Tibial nerve (tissue), 4 donors: ENCODE measurements at regions not wholly inside any gene's neighbourhood (a gene's known extent, or its start where the extent isn't known, plus 50 kb on each side); places are given as distances from the start of the nearest gene placed in this dataset.

Source experiments
- DNase-seq, 2 donors: peaks; one replicate each; pipeline ENCODE4 v3.0.0-alpha.2; 2019; ENCODE audit warnings: low spot score in 2 of 2
- H3K27ac ChIP-seq, 4 donors: fragments of 200-600 bp; sonication (generic) in 3 of 4; one replicate each; pipeline ENCODE4 v1.5.1; 2017 to 2019; ENCODE audit warnings: mild to moderate bottlenecking in 1 of 4
- H3K27me3 ChIP-seq, 2 donors: fragments of 200-600 bp; sonication (generic) in 1 of 2; one replicate each; pipeline versions ENCODE4 v1.5.1 to v1.6.0; 2017 to 2019
- H3K36me3 ChIP-seq, 3 donors: fragments of 200-600 bp; sonication (generic); one replicate each; pipeline ENCODE4 v1.5.1; 2018 to 2019
- H3K4me1 ChIP-seq, 4 donors: fragments of 200-600 bp; sonication (generic) in 3 of 4; one replicate each; pipeline ENCODE4 v1.5.1; 2017 to 2019
- H3K4me3 ChIP-seq, 4 donors: fragments of 200-600 bp; sonication (generic) in 3 of 4; one replicate each; pipeline ENCODE4 v1.5.1; 2017 to 2019; ENCODE audit warnings: mild to moderate bottlenecking in 1 of 4, moderate library complexity in 1 of 4
- H3K9me3 ChIP-seq, 4 donors: fragments of 200-600 bp; sonication (generic) in 3 of 4; one replicate each; pipeline ENCODE4 v1.5.1; 2017 to 2019
- EP300 ChIP-seq, 2 donors: sonication (generic); formaldehyde crosslinking; IDR thresholded peaks; one replicate each; pipeline ENCODE4 v1.6.1; 2017; ENCODE audit warnings: antibody characterized with exemption in 2 of 2, mild to moderate bottlenecking in 1 of 2
- POLR2A ChIP-seq, 2 donors: fragments of 450-650 bp; IDR thresholded peaks; one replicate each; pipeline ENCODE4 v1.6.1; 2017; ENCODE audit warnings: antibody characterized with exemption in 2 of 2, mild to moderate bottlenecking in 2 of 2, moderate library complexity in 2 of 2
- WGBS, 2 donors: methylation state at CpG; one replicate each; pipeline ENCODE4 v1.1.5; 2018; 5-methylcytosine and 5-hydroxymethylcytosine counted together
- TF ChIP-seq, protein P1 (sequence below), 5 experiments: fragments of 200-600 bp in 3 of 5; fragments of 450-650 bp in 2 of 5; sonication (generic) in 3 of 5; IDR thresholded peaks; one replicate each; pipeline ENCODE4 v1.5.1; 2016 to 2019; ENCODE audit warnings: antibody characterized with exemption in 5 of 5, mild to moderate bottlenecking in 3 of 5, moderate library complexity in 2 of 5

DNA sequence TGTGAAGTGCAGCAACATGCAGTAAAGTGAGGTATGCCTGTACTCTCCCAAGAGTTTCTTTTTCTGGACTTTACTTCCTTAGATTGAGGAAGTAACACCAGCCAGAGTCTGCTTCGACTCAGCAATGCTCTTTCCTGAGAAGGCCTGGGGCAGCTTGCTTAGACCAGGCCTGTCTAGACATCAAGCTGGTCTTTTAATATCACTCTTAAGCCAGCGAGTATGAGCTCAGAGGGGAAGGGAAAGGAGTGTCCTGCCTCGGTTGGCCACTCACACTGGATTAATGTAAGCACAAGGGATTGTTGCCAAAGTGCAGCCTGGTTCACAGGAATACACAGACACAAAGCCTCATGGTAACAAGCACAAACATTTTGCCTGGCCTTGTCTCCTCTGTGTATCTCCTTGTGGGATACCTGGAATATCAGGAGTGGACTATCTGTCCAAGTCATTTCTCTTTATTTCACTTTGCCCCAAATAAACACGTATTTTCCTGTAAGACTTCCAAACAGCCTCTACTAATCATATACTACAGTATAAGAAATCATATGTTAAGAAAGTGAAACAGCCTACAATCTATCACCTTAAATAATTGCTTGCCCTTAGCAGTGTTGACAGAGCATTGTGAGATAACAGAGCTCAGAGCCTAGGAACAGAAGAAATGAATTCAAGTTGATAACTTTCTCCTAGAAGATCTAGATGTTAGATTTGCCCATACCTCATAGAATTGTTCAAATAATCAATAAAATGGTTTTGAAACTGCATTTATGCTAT is 121.2 kb upstream of the DAAM1 start:
- DNase-seq: no peak
- Histone ChIP-seq H3K4me1 (no peaks in the 10 kb centered on the region), H3K9me3 (peaks cover 0 to 20% (median 3%) of the 10 kb centered on the region in 4 donors), H3K36me3 (no peaks in the 10 kb centered on the region), H3K27me3 (no peaks in the 10 kb centered on the region), H3K4me3 (no peak overlapping the region), H3K27ac (no peak overlapping the region)
- TF ChIP-seq, protein P1, sequence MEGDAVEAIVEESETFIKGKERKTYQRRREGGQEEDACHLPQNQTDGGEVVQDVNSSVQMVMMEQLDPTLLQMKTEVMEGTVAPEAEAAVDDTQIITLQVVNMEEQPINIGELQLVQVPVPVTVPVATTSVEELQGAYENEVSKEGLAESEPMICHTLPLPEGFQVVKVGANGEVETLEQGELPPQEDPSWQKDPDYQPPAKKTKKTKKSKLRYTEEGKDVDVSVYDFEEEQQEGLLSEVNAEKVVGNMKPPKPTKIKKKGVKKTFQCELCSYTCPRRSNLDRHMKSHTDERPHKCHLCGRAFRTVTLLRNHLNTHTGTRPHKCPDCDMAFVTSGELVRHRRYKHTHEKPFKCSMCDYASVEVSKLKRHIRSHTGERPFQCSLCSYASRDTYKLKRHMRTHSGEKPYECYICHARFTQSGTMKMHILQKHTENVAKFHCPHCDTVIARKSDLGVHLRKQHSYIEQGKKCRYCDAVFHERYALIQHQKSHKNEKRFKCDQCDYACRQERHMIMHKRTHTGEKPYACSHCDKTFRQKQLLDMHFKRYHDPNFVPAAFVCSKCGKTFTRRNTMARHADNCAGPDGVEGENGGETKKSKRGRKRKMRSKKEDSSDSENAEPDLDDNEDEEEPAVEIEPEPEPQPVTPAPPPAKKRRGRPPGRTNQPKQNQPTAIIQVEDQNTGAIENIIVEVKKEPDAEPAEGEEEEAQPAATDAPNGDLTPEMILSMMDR (IDR thresholded peaks at IDR 0.05): no peak
- TF ChIP-seq POLR2A (IDR thresholded peaks at IDR 0.05): no peak
- no peak for TF ChIP-seq EP300 (IDR thresholded peaks at IDR 0.05)
- 40 to 47% methylated on average over 4 of the region's 4 CpGs for WGBS, 2 donors

DNA sequence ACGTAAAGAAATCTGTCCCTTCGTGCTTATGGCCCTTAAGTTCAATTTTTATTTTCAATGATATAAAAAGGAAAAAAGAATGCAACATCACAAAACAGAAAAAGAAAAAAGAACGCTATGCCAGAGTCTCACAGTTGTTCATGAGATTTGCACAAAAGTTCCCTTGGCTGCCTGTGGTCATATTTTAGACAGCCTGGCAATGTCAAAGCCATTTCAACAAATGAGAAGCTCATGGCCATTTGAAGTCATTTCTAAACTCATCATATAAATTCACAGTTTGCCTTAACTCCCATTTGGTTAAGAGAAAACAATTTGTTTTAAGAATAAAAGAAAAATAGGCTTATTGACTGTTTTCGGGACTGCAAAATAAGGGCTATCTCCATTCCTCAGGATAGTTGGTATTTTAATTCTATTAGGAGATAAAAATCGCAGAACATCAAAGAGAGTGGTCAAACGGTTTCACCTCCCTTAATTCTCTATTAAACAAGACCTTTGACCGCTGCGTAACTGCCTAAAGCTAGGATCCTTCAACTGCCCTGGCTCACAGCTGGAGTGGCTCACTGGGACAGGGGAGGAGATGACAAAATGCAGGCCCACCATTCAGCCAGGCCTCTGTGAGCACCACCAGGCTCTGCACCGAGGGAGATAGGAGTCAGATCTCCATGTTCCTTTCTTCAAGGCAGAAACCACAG is 119.2 kb upstream of the DAAM1 start:
- Histone ChIP-seq H3K36me3 (no peaks in the 10 kb centered on the region), H3K4me3 (no peak overlapping the region), H3K27me3 (no peaks in the 10 kb centered on the region), H3K27ac (no peak overlapping the region), H3K9me3 (peaks cover 0 to 4% (median 0%) of the 10 kb centered on the region in 4 donors), H3K4me1 (no peaks in the 10 kb centered on the region)
- TF ChIP-seq, protein P1 (IDR thresholded peaks at IDR 0.05): no peak
- no peak for TF ChIP-seq POLR2A (IDR thresholded peaks at IDR 0.05)
- no peak for DNase-seq
- 71 to 74% methylated on average over 9 of the region's 9 CpGs for WGBS, 2 donors

DNA sequence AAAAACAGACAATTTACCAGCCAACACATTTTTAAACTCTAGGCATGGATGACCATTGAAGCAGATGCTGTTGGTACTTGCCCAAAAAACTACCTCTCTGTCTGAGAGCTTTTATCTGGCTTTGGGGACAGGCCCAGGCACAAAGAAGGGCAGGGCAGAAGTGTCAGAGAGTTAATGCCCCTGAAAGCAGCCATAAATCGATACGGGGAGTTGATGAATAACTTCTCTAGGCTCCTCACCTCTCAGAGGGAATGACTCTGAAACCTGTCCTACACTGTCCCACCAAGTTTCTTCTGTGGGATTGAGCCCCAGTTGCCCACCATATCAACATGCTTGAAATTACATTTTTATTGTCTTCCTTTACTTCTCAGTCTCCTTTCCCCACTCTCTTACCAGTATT is 113.0 kb upstream of the DAAM1 start:
- Histone ChIP-seq H3K9me3 (no peaks in the 10 kb centered on the region), H3K36me3 (no peaks in the 10 kb centered on the region), H3K4me3 (no peak overlapping the region), H3K27me3 (no peaks in the 10 kb centered on the region), H3K27ac (no peak overlapping the region), H3K4me1 (no peaks in the 10 kb centered on the region)
- TF ChIP-seq, protein P1 (IDR thresholded peaks at IDR 0.05): no peak
- TF ChIP-seq POLR2A (IDR thresholded peaks at IDR 0.05): no peak
- WGBS, 2 donors: 89 to 97% methylated on average over 2 of the region's 2 CpGs
- no peak for DNase-seq

DNA sequence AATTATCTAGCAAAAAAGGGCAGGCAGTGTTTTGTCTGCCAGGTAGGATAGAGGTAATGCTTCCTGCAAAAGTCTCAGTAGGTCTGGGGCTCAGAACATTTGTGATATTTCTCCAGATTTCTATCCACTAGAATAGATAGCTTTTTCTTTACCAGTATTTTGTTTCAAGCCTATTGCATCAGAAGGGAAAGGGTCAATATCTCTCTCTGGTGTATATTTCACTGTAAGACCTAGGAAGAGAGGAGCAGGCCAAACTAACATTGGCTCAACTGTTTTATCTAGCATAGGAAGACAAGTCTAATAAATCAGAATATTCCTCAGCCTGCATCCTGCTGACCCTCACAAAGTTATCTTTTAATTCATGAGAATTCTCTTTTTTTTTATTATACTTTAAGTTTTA is 106.7 kb upstream of the DAAM1 start:
- Histone ChIP-seq H3K27ac (no peak overlapping the region), H3K27me3 (no peaks in the 10 kb centered on the region), H3K36me3 (no peaks in the 10 kb centered on the region), H3K9me3 (no peaks in the 10 kb centered on the region), H3K4me3 (no peak overlapping the region), H3K4me1 (no peaks in the 10 kb centered on the region)
- DNase-seq: no peak
- no peak for TF ChIP-seq POLR2A (IDR thresholded peaks at IDR 0.05)

DNA sequence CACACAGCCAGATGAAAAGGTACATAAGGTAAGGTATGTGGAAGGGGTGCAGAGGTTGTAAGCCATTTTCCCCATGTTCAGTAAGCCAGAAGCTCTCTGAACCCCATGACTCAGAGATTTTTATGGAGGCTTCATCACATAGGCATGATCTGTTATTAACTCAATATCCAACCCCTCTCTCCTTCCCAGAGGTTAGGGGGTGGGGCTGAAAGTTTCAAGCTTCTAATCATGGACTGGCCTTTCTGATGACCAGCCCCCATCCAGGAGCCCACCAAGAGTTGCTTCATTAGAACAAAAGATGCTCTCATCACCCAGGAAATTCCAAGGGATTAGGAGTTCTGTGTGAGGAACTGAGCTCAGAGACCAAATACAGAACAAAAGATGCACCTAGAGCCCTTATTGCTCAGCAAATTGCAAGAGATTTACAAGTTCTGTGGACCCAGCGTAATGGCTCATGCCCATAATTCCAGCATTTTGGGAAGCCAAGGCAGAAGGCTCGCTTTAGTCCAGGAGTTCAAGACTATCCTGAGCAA is 103.2 kb upstream of the DAAM1 start:
- Histone ChIP-seq H3K9me3 (no peaks in the 10 kb centered on the region), H3K4me1 (no peaks in the 10 kb centered on the region), H3K36me3 (no peaks in the 10 kb centered on the region), H3K27me3 (no peaks in the 10 kb centered on the region), H3K4me3 (no peak overlapping the region), H3K27ac (no peak overlapping the region)
- 94 to 100% methylated on average over 2 of the region's 2 CpGs for WGBS, 2 donors
- TF ChIP-seq, protein P1 (IDR thresholded peaks at IDR 0.05): no peak
- TF ChIP-seq POLR2A (IDR thresholded peaks at IDR 0.05) (no peak), EP300 (IDR thresholded peaks at IDR 0.05) (no peak)
- no peak for DNase-seq
